Hematopoietic multipotent progenitor cell treated with erythropoietin and hydrocortisone succinate and interleukin-3 and kit ligand, for 17 days (in vitro differentiated cells): ENCODE measurements at regions not wholly inside any gene's neighbourhood (a gene's known extent, or its start where the extent isn't known, plus 50 kb on each side); places are given as distances from the start of the nearest gene placed in this dataset.
A peak's percentile ranks its signal among the peaks of the same experiment; 100 is the strongest.
"Not testable (repeated sequence)": the region's sequence is repeated elsewhere in the genome, so short reads cannot be mapped to it uniquely, and the experiment has no call there.

Experiments
- DNase-seq: peaks from one replicate; pipeline ENCODE4 v3.0.0-alpha.2; 2015; ENCODE audit warnings: low spot score

GRCh38 chr1:204782118-204782700 is 88.5 kb upstream of the NFASC start:
- no peak for DNase-seq

GRCh38 chr1:204785023-204785422 is 85.6 kb upstream of the NFASC start:
- DNase-seq: not testable (repeated sequence)

- no peak for DNase-seq
Observed at GRCh38 chr1:204788470-204788869, 82.2 kb upstream of the NFASC start.

- DNase-seq: peak; percentile 78
Observed at GRCh38 chr1:204791453-204792353, 79.0 kb upstream of the NFASC start.

GRCh38 chr1:204792354-204792692 is 78.3 kb upstream of the NFASC start:
- no peak for DNase-seq

GRCh38 chr1:204793259-204793914 is 77.3 kb upstream of the NFASC start:
- no peak for DNase-seq

- not testable (repeated sequence) for DNase-seq
Observed at GRCh38 chr1:204796886-204797285, 73.8 kb upstream of the NFASC start.

- no peak for DNase-seq
Observed at GRCh38 chr1:204797401-204797800, 73.3 kb upstream of the NFASC start.

GRCh38 chr1:204799630-204800029 is 71.0 kb upstream of the NFASC start:
- no peak for DNase-seq

- DNase-seq: no peak
Observed at GRCh38 chr1:204801211-204801610, 69.5 kb upstream of the NFASC start.

GRCh38 chr1:204802401-204803175 is 68.1 kb upstream of the NFASC start:
- no peak for DNase-seq

GRCh38 chr1:204803607-204804006 is 67.1 kb upstream of the NFASC start:
- no peak for DNase-seq

- peak; percentile 87 for DNase-seq
Observed at GRCh38 chr1:204806943-204807687, 63.5 kb upstream of the NFASC start.

GRCh38 chr1:204809488-204809887 is 61.2 kb upstream of the NFASC start:
- no peak for DNase-seq

- no peak for DNase-seq
Observed at GRCh38 chr1:204812842-204813241, 57.8 kb upstream of the NFASC start.

GRCh38 chr1:204813522-204813921 is 57.1 kb upstream of the NFASC start:
- DNase-seq: no peak

GRCh38 chr1:204814166-204814884 is 56.3 kb upstream of the NFASC start:
- DNase-seq: no peak

GRCh38 chr1:204817341-204817740 is 53.3 kb upstream of the NFASC start:
- DNase-seq: no peak

GRCh38 chr1:204818998-204819397 is 51.7 kb upstream of the NFASC start:
- DNase-seq: no peak

GRCh38 chr1:204819495-204819894 is 51.2 kb upstream of the NFASC start:
- no peak for DNase-seq
